Fibroblast of lung (primary cell): ENCODE measurements at regions not wholly inside any gene's neighbourhood (a gene's known extent, or its start where the extent isn't known, plus 50 kb on each side); places are given as distances from the start of the nearest gene placed in this dataset.

Experiments used
- CTCF ChIP-seq, 2 donors: IDR thresholded peaks in 1 of 2; conservative IDR thresholded peaks in 1 of 2; 1 replicate in 1 of 2; 2 replicates in 1 of 2; pipeline ENCODE4 v1.5.1; 2011 to 2012; ENCODE audit warnings: low read length in 2 of 2, control low read depth in 1 of 2, inconsistent platforms in 1 of 2, low read depth in 1 of 2, mild to moderate bottlenecking in 1 of 2
- EZH2 ChIP-seq: IDR thresholded peaks from 2 replicates; pipeline ENCODE4 v1.5.1; 2012; ENCODE audit warnings: low read length, control low read depth, mild to moderate bottlenecking; ENCODE audit errors: missing control alignments

- no peak for TF ChIP-seq CTCF (conservative IDR thresholded peaks at IDR 0.05 in 1 of 2, IDR thresholded peaks at IDR 0.05 in 1 of 2; ENCODE audit: low read depth in 1 of 2, low read length in 2 of 2)
- no peak for TF ChIP-seq EZH2
Observed at GRCh38 chr13:83100237-83100636, 782.0 kb downstream of the SLITRK1 start.
